ENCODE measurements at regions not wholly inside any gene's neighbourhood (a gene's known extent, or its start where the extent isn't known, plus 50 kb on each side); places are given as distances from the start of the nearest gene placed in this dataset.

- no peak for TF ChIP-seq CTCF (conservative IDR thresholded peaks at IDR 0.05; ENCODE audit: low read depth, low read length)
- peak; percentile 66 for DNase-seq (ENCODE audit: low read depth)
Measured at GRCh38 chr3:73718326-73719110, 93.8 kb upstream of the PDZRN3 start.

GRCh38 chr3:73716418-73716817, 91.7 kb upstream of the PDZRN3 start:
- peak; percentile 14 for DNase-seq (ENCODE audit: low read depth)
- TF ChIP-seq CTCF (conservative IDR thresholded peaks at IDR 0.05; ENCODE audit: low read depth, low read length) = no peak
- H3K4me3 ChIP-seq (ENCODE audit: low read length) = no peak overlapping the region

More at GRCh38 chr3:73718326-73719110, 93.8 kb upstream of the PDZRN3 start:
- no peak overlapping the region for H3K4me3 ChIP-seq (ENCODE audit: low read length)

- TF ChIP-seq CTCF (conservative IDR thresholded peaks at IDR 0.05; ENCODE audit: low read depth, low read length) = no peak
- peak; percentile 10 for DNase-seq (ENCODE audit: low read depth)
- no peak overlapping the region for H3K4me3 ChIP-seq (ENCODE audit: low read length)
Measured at GRCh38 chr3:73710340-73710739, 85.6 kb upstream of the PDZRN3 start.

- no peak for TF ChIP-seq CTCF (conservative IDR thresholded peaks at IDR 0.05; ENCODE audit: low read depth, low read length)
- no peak overlapping the region for H3K4me3 ChIP-seq (ENCODE audit: low read length)
- DNase-seq (ENCODE audit: low read depth) = no peak
Measured at GRCh38 chr3:73709712-73710111, 85.0 kb upstream of the PDZRN3 start.

GRCh38 chr3:73708956-73709355, 84.2 kb upstream of the PDZRN3 start:
- no peak for TF ChIP-seq CTCF (conservative IDR thresholded peaks at IDR 0.05; ENCODE audit: low read depth, low read length)
- no peak for DNase-seq (ENCODE audit: low read depth)
- H3K4me3 ChIP-seq (ENCODE audit: low read length) = no peak overlapping the region

GRCh38 chr3:73707772-73708171, 83.0 kb upstream of the PDZRN3 start:
- TF ChIP-seq CTCF (conservative IDR thresholded peaks at IDR 0.05; ENCODE audit: low read depth, low read length) = no peak
- DNase-seq (ENCODE audit: low read depth) = no peak
- no peak overlapping the region for H3K4me3 ChIP-seq (ENCODE audit: low read length)

GRCh38 chr3:73706771-73707170, 82.0 kb upstream of the PDZRN3 start:
- no peak overlapping the region for H3K4me3 ChIP-seq (ENCODE audit: low read length)
- no peak for DNase-seq (ENCODE audit: low read depth)
- no peak for TF ChIP-seq CTCF (conservative IDR thresholded peaks at IDR 0.05; ENCODE audit: low read depth, low read length)
